DND-41 (cell line): ENCODE measurements at regions not wholly inside any gene's neighbourhood (a gene's known extent, or its start where the extent isn't known, plus 50 kb on each side); places are given as distances from the start of the nearest gene placed in this dataset.

ENCODE experiments used
- ATAC-seq: fragments of 200-7000 bp; cut with Tn5 transposase; 3 replicates; pipeline ENCODE4 v1.9.1; 2021; ENCODE audit warnings: low read depth; ENCODE audit not compliant: insufficient read depth
- DNase-seq: peaks from one replicate; pipeline ENCODE4 v3.0.0-alpha.2; 2020
- H2AFZ ChIP-seq: 2 replicates; pipeline ENCODE4 v1.6.0; 2012; ENCODE audit warnings: low read depth, low read length
- H3K27ac ChIP-seq: 2 replicates; pipeline ENCODE4 v1.5.1; 2012; ENCODE audit warnings: low read length, inconsistent platforms
- H3K27me3 ChIP-seq: fragments of 200-600 bp; sonication (generic); 2 replicates; pipeline ENCODE4 v1.6.0; 2012; ENCODE audit warnings: low read length, mild to moderate bottlenecking, inconsistent platforms; ENCODE audit not compliant: insufficient read depth, poor library complexity
- H3K36me3 ChIP-seq: 2 replicates; pipeline ENCODE4 v1.5.1; 2012; ENCODE audit warnings: low read length, inconsistent platforms; ENCODE audit not compliant: insufficient read depth
- H3K4me1 ChIP-seq: 2 replicates; pipeline ENCODE4 v1.5.1; 2012; ENCODE audit warnings: mild to moderate bottlenecking, low read length; ENCODE audit not compliant: insufficient read depth
- H3K4me2 ChIP-seq: 2 replicates; pipeline ENCODE4 v1.6.0; 2012; ENCODE audit warnings: mild to moderate bottlenecking, moderate library complexity, low read length, inconsistent platforms; ENCODE audit not compliant: insufficient read depth
- H3K4me3 ChIP-seq, 2 experiments: fragments of 200-600 bp in 1 of 2; shearing (Covaris generic) in 1 of 2; 2 replicates each; pipeline ENCODE4 v1.5.1; 2012 to 2016; ENCODE audit warnings: inconsistent platforms in 2 of 2, low read length in 2 of 2, mild to moderate bottlenecking in 2 of 2, low read depth in 1 of 2, moderate library complexity in 1 of 2
- H3K79me2 ChIP-seq: 2 replicates; pipeline ENCODE4 v1.6.0; 2012; ENCODE audit warnings: low read length, inconsistent platforms; ENCODE audit not compliant: insufficient read depth
- H3K9ac ChIP-seq: 2 replicates; pipeline ENCODE4 v1.6.0; 2012; ENCODE audit warnings: low read depth, mild to moderate bottlenecking, inconsistent platforms, low read length, moderate library complexity
- H3K9me3 ChIP-seq: 2 replicates; pipeline ENCODE4 v1.5.1; 2012; ENCODE audit warnings: low read length, moderate library complexity, mild to moderate bottlenecking, inconsistent platforms; ENCODE audit not compliant: insufficient read depth, severe bottlenecking
- H4K20me1 ChIP-seq: 2 replicates; pipeline ENCODE4 v1.6.0; 2012; ENCODE audit warnings: low read length; ENCODE audit not compliant: insufficient read depth
- CTCF ChIP-seq: IDR thresholded peaks from 2 replicates; pipeline ENCODE4 v1.5.1; 2012; ENCODE audit warnings: borderline replicate concordance, low read length, moderate library complexity, mild to moderate bottlenecking; ENCODE audit not compliant: poor library complexity, severe bottlenecking; ENCODE audit errors: extremely low read depth
- EZH2 ChIP-seq: IDR thresholded peaks from 3 replicates; pipeline ENCODE4 v1.6.1; 2012; ENCODE audit warnings: borderline replicate concordance, low read depth, mild to moderate bottlenecking, moderate library complexity, low read length, inconsistent platforms; ENCODE audit not compliant: severe bottlenecking

GRCh38 chr12:47422611-47423010, 283.2 kb downstream of the RPAP3 start:
- H3K27me3 ChIP-seq = no peaks in the 10 kb centered on the region
- ATAC-seq (no peak), DNase-seq (no peak)
- H3K36me3 ChIP-seq = no peaks in the 10 kb centered on the region
- no peaks in the 10 kb centered on the region for H3K79me2 ChIP-seq
- no peaks in the 10 kb centered on the region for H3K4me1 ChIP-seq
- no peak overlapping the region for H3K27ac ChIP-seq
- no peak overlapping the region for H3K9ac ChIP-seq
- no peak overlapping the region for H3K4me3 ChIP-seq
- no peak overlapping the region for H2AFZ ChIP-seq
- H4K20me1 ChIP-seq = no peaks in the 10 kb centered on the region
- no peak overlapping the region for H3K4me2 ChIP-seq
- no peaks in the 10 kb centered on the region for H3K9me3 ChIP-seq
- TF ChIP-seq CTCF (no peak), EZH2 (no peak)

GRCh38 chr12:47419497-47419896, 286.3 kb downstream of the RPAP3 start:
- H3K4me3 ChIP-seq = no peak overlapping the region
- no peaks in the 10 kb centered on the region for H3K27me3 ChIP-seq
- no peaks in the 10 kb centered on the region for H3K79me2 ChIP-seq
- H2AFZ ChIP-seq = no peak overlapping the region
- H3K9me3 ChIP-seq = no peaks in the 10 kb centered on the region
- TF ChIP-seq EZH2 (no peak), CTCF (no peak)
- DNase-seq (no peak), ATAC-seq (no peak)
- no peak overlapping the region for H3K27ac ChIP-seq
- H4K20me1 ChIP-seq = no peaks in the 10 kb centered on the region
- no peaks in the 10 kb centered on the region for H3K36me3 ChIP-seq
- no peak overlapping the region for H3K9ac ChIP-seq
- H3K4me1 ChIP-seq = no peaks in the 10 kb centered on the region
- no peak overlapping the region for H3K4me2 ChIP-seq

GRCh38 chr12:47417955-47418354, 287.9 kb downstream of the RPAP3 start:
- H3K4me2 ChIP-seq = no peak overlapping the region
- no peak for DNase-seq
- no peaks in the 10 kb centered on the region for H3K27me3 ChIP-seq
- no peaks in the 10 kb centered on the region for H3K36me3 ChIP-seq
- no peak overlapping the region for H2AFZ ChIP-seq
- H3K4me1 ChIP-seq = no peaks in the 10 kb centered on the region
- H3K9ac ChIP-seq = no peak overlapping the region
- H3K4me3 ChIP-seq = no peak overlapping the region
- no peaks in the 10 kb centered on the region for H3K79me2 ChIP-seq
- no peak overlapping the region for H3K27ac ChIP-seq
- H3K9me3 ChIP-seq = no peaks in the 10 kb centered on the region
- ATAC-seq = no peak
- no peaks in the 10 kb centered on the region for H4K20me1 ChIP-seq
- no peak for TF ChIP-seq EZH2
- TF ChIP-seq CTCF = no peak

- no peak overlapping the region for H2AFZ ChIP-seq
- H3K9ac ChIP-seq = no peak overlapping the region
- ATAC-seq (no peak), DNase-seq (no peak)
- H3K4me2 ChIP-seq = no peak overlapping the region
- no peaks in the 10 kb centered on the region for H4K20me1 ChIP-seq
- H3K36me3 ChIP-seq = no peaks in the 10 kb centered on the region
- H3K27ac ChIP-seq = no peak overlapping the region
- H3K9me3 ChIP-seq = no peaks in the 10 kb centered on the region
- no peaks in the 10 kb centered on the region for H3K4me1 ChIP-seq
- no peaks in the 10 kb centered on the region for H3K27me3 ChIP-seq
- H3K4me3 ChIP-seq = no peak overlapping the region
- H3K79me2 ChIP-seq = no peaks in the 10 kb centered on the region
- TF ChIP-seq CTCF (no peak), EZH2 (no peak)
Measured at GRCh38 chr12:47417121-47417520, 288.7 kb downstream of the RPAP3 start.
